ENCODE measurements at regions not wholly inside any gene's neighbourhood (a gene's known extent, or its start where the extent isn't known, plus 50 kb on each side); places are given as distances from the start of the nearest gene placed in this dataset.

DNA sequence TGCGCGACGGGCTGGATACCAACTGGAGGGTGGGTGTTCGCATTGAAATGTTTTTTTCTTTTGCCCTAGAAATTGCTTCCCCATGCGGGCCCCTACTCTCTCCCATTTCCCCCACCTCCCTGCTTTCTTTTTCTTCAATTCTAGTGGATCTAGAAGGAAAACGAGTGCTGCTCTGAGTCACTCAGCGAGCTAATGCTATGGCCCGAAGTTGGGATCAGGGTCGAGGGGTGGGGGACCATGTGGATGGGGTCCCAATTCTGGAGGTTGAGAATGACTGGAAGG, 71.5 kb downstream of the SOX4 start:
- Histone ChIP-seq H2AFZ (ENCODE audit: insufficient read depth, low read depth, low read length, poor library complexity, severe bottlenecking) (peak overlapping the region; percentile 33), H3K9me3 (ENCODE audit: control extremely low read depth in 1 of 3, control insufficient read depth in 2 of 3, insufficient read depth in 1 of 3, low read length in 2 of 3) (peaks cover 0 to 16% (median 0%) of the 10 kb centered on the region in 3 donors), H3K36me3 (replicated peaks in 1 of 2; ENCODE audit: control extremely low read depth in 1 of 2, control insufficient read depth in 1 of 2, extremely low read depth in 1 of 2, insufficient read depth in 2 of 2, low read length in 1 of 2) (no peaks in the 10 kb centered on the region), H3K79me2 (ENCODE audit: control insufficient read depth, insufficient read depth, low read length) (no peaks in the 10 kb centered on the region), H3K4me3 (ENCODE audit: control extremely low read depth in 1 of 5, extremely low read depth in 1 of 5, insufficient read depth in 1 of 5, low read depth in 2 of 5, low read length in 4 of 5) (peak overlapping the region in 3 of 5 experiments; percentile 5 to 46 (median 27)), H3K9ac (ENCODE audit: low read length) (peak overlapping the region; percentile 0), H3K4me2 (replicated peaks; ENCODE audit: low read depth, low read length, poor library complexity, severe bottlenecking) (peak overlapping the region; percentile 76), H4K20me1 (ENCODE audit: control insufficient read depth, insufficient read depth, low read length, poor library complexity, severe bottlenecking) (no peaks in the 10 kb centered on the region), H3K27ac (ENCODE audit: low read length in 2 of 2) (no peak overlapping the region), H3K27me3 (replicated peaks in 1 of 4; ENCODE audit: control extremely low read depth in 1 of 4, control insufficient read depth in 3 of 4, insufficient read depth in 4 of 4, low read length in 3 of 4) (peaks cover 0 to 49% (median 37%) of the 10 kb centered on the region in 4 experiments), H3K4me1 (ENCODE audit: control insufficient read depth in 2 of 2, insufficient read depth in 2 of 2, low read length in 2 of 2) (peaks cover 33% of the 10 kb centered on the region in 2 donors)
- no peak for ATAC-seq (ENCODE audit: low read depth)
- Mint-ChIP-seq H3K4me3 (peak overlapping the region; percentile 74), H3K9me3 (ENCODE audit: insufficient read depth) (no peaks in the 10 kb centered on the region), H3K27me3 (peaks cover 60% of the 10 kb centered on the region), H3K27ac (no peak overlapping the region), H3K4me1 (peaks cover 36% of the 10 kb centered on the region)
- no peak for DNase-seq
- 6% methylated on average over 3 of the region's 9 CpGs for WGBS (ENCODE audit: insufficient coverage)
- ChIA-PET CTCF (no interaction called here), POLR2A (no interaction called here)
- TF ChIP-seq CTCF (IDR thresholded peaks at IDR 0.05) (no peak), EZH2 (IDR thresholded peaks at IDR 0.05; ENCODE audit: borderline replicate concordance, insufficient read depth, low read depth, low read length, poor library complexity, severe bottlenecking) (peak; percentile 49)
- intact Hi-C loops (cut with micrococcal nuclease) = loop anchor here (5.0 kb wide), 1 partner anchor 78 kb away; no protein-coding TSS in a partner anchor

DNA sequence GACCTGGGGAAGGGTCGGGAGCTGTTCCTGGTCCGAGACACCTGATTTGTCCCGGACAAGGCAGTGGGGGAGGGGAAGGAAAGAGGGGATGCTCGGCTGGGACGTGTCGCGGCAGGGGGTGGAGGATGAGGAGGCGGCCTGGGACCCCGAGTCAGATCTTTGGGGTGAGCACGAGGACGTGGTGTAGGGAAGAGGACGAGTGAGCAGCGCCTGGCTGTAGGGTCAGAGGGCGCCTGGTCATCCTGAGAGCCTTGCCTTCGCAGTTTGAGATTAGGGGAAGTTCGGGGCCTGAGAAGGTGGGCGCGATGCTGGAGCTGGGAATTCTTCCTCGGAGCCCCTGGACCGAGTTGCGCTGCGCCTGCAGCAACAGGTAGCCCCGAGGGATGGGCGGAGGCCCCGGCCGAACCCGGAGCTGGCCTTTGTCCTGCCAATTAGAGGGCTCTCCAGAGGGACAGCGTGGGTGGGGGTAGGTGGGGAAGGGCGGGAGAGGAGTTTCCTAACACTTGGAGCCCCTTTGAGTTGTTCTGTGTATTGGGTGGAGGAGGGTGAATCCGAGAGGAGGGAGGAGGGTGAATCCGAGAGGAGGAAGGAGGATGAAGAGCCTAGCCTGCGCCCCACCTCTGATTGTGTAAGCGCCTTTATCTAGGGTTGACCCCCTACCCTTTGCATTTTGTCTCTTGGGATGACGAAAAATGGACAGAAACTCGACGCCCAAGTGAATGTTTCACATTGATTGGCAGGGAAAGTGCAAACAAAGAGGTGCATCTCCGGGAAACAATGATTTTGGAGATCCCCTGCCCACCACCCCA, 72.0 kb downstream of the SOX4 start:
- ChIA-PET POLR2A (no interaction called here), CTCF (no interaction called here)
- Histone ChIP-seq H3K36me3 (replicated peaks in 1 of 2; ENCODE audit: control extremely low read depth in 1 of 2, control insufficient read depth in 1 of 2, extremely low read depth in 1 of 2, insufficient read depth in 2 of 2, low read length in 1 of 2) (no peaks in the 10 kb centered on the region), H2AFZ (ENCODE audit: insufficient read depth, low read depth, low read length, poor library complexity, severe bottlenecking) (peak overlapping the region; percentile 38), H4K20me1 (ENCODE audit: control insufficient read depth, insufficient read depth, low read length, poor library complexity, severe bottlenecking) (no peaks in the 10 kb centered on the region), H3K4me1 (ENCODE audit: control insufficient read depth in 2 of 2, insufficient read depth in 2 of 2, low read length in 2 of 2) (peaks cover 33% of the 10 kb centered on the region in 2 donors), H3K27me3 (replicated peaks in 1 of 4; ENCODE audit: control extremely low read depth in 1 of 4, control insufficient read depth in 3 of 4, insufficient read depth in 4 of 4, low read length in 3 of 4) (peaks cover 0 to 49% (median 37%) of the 10 kb centered on the region in 4 experiments), H3K4me3 (ENCODE audit: control extremely low read depth in 1 of 5, extremely low read depth in 1 of 5, insufficient read depth in 1 of 5, low read depth in 2 of 5, low read length in 4 of 5) (peak overlapping the region in 4 of 5 experiments; percentile 9 to 46 (median 20)), H3K9ac (ENCODE audit: low read length) (no peak overlapping the region), H3K79me2 (ENCODE audit: control insufficient read depth, insufficient read depth, low read length) (no peaks in the 10 kb centered on the region), H3K9me3 (ENCODE audit: control extremely low read depth in 1 of 3, control insufficient read depth in 2 of 3, insufficient read depth in 1 of 3, low read length in 2 of 3) (peaks cover 0 to 16% (median 0%) of the 10 kb centered on the region in 3 donors), H3K4me2 (replicated peaks; ENCODE audit: low read depth, low read length, poor library complexity, severe bottlenecking) (peak overlapping the region; percentile 76), H3K27ac (ENCODE audit: low read length in 2 of 2) (no peak overlapping the region)
- DNase-seq (peak; percentile 16), ATAC-seq (ENCODE audit: low read depth) (no peak)
- no peak for TF ChIP-seq CTCF (IDR thresholded peaks at IDR 0.05)
- no peak for TF ChIP-seq EZH2 (IDR thresholded peaks at IDR 0.05; ENCODE audit: borderline replicate concordance, insufficient read depth, low read depth, low read length, poor library complexity, severe bottlenecking)
- intact Hi-C loops (cut with micrococcal nuclease) = loop anchor here (5.0 kb wide), 1 partner anchor 78 kb away; no protein-coding TSS in a partner anchor
- Mint-ChIP-seq H3K27ac (no peak overlapping the region), H3K9me3 (ENCODE audit: insufficient read depth) (no peaks in the 10 kb centered on the region), H3K4me1 (peaks cover 36% of the 10 kb centered on the region), H3K4me3 (peak overlapping the region; percentile 74), H3K27me3 (peaks cover 64% of the 10 kb centered on the region)
- WGBS (ENCODE audit: insufficient coverage) = 4% methylated on average over 36 of the region's 37 CpGs

Measured in B cell (primary cell).